GM12878 (cell line): ENCODE measurements at regions not wholly inside any gene's neighbourhood (a gene's known extent, or its start where the extent isn't known, plus 50 kb on each side); places are given as distances from the start of the nearest gene placed in this dataset.

Source experiments
- ATAC-seq: fragments of 200-7000 bp; cut with Tn5 transposase; 3 replicates; pipeline ENCODE4 v1.9.1; 2020; ENCODE audit warnings: mild to moderate bottlenecking, moderate library complexity
- BruUV-seq: library from RNA; stranded (reverse); fragments of 400-500 nt; replicated peaks from 2 replicates; lab custom pipeline; 2021; lab: Mats Ljungman, UMichigan
- CTCF ChIA-PET: fragments of 300-600 bp; sonication (Branson Sonifier 250); formaldehyde crosslinking; extraction: SDS; loops from one replicate; lab custom pipeline; 2021; ENCODE audit warnings: inconsistent platforms; lab: Yijun Ruan, JAX
- POLR2A ChIA-PET: fragments of 350-600 bp; formaldehyde crosslinking; extraction: SDS; loops from one replicate; lab custom pipeline; 2021; ENCODE audit warnings: inconsistent platforms; lab: Charles Lee
- RAD21 ChIA-PET: fragments of 300-600 bp; sonication (Branson Sonifier 250); formaldehyde crosslinking; loops from one replicate; lab custom pipeline; 2023; ENCODE audit warnings: antibody characterized with exemption; ENCODE audit not compliant: unreplicated experiment; lab: Charles Lee
- SMC1A ChIA-PET: fragments of 300-600 bp; sonication (Branson Sonifier 250); formaldehyde crosslinking; loops from one replicate; lab custom pipeline; 2023; ENCODE audit not compliant: unreplicated experiment, uncharacterized antibody; lab: Charles Lee
- DNase-seq: peaks from one replicate; pipeline ENCODE4 v3.0.0-alpha.2; 2011; ENCODE audit warnings: low read depth, low spot score
- FAIRE-seq: peaks from 3 replicates; lab custom pipeline; 2011; peaks lifted over from hg19 to GRCh38; lab: Jason Lieb, UNC
- H2AFZ ChIP-seq: 2 replicates; pipeline ENCODE4 v1.6.0; 2011; ENCODE audit warnings: low read depth, low read length, control low read depth; ENCODE audit not compliant: control insufficient read depth
- H3K27ac ChIP-seq: 2 replicates; pipeline ENCODE4 v1.5.1; 2011; ENCODE audit warnings: control low read depth; ENCODE audit not compliant: control insufficient read depth, insufficient read depth
- H3K27me3 ChIP-seq, 2 experiments: replicated peaks in 1 of 2; 2 replicates each; pipeline versions ENCODE4 v1.6.0 to v1.6.1; 2011; ENCODE audit warnings: low read length in 1 of 2; ENCODE audit not compliant: control insufficient read depth in 2 of 2, insufficient read depth in 2 of 2
- H3K36me3 ChIP-seq, 2 experiments: 2 replicates each; pipeline ENCODE4 v1.5.1; 2011; ENCODE audit warnings: low read length in 1 of 2; ENCODE audit not compliant: control insufficient read depth in 2 of 2, insufficient read depth in 2 of 2
- H3K4me1 ChIP-seq: 2 replicates; pipeline ENCODE4 v1.6.1; 2011; ENCODE audit warnings: mild to moderate bottlenecking, low read length, moderate library complexity, mixed read lengths; ENCODE audit not compliant: control insufficient read depth, insufficient read depth
- H3K4me2 ChIP-seq: 2 replicates; pipeline ENCODE4 v1.6.0; 2011; ENCODE audit warnings: control low read depth; ENCODE audit not compliant: control insufficient read depth, insufficient read depth
- H3K4me3 ChIP-seq: fragments of 200-600 bp; sonication (generic); 2 replicates; pipeline ENCODE4 v1.5.1; 2016
- H3K79me2 ChIP-seq: 2 replicates; pipeline ENCODE4 v1.6.0; 2011; ENCODE audit warnings: low read length; ENCODE audit not compliant: control insufficient read depth, insufficient read depth
- H3K9ac ChIP-seq: 2 replicates; pipeline ENCODE4 v1.8.0; 2011; ENCODE audit warnings: low read length, control low read depth, mixed read lengths; ENCODE audit not compliant: control insufficient read depth, insufficient read depth
- H3K9me3 ChIP-seq: replicated peaks from 3 replicates; pipeline ENCODE4 v1.5.1; 2011; ENCODE audit warnings: mild to moderate bottlenecking, low read length; ENCODE audit not compliant: control insufficient read depth, insufficient read depth
- H4K20me1 ChIP-seq: 2 replicates; pipeline ENCODE4 v1.6.0; 2011; ENCODE audit not compliant: control insufficient read depth, insufficient read depth
- ASH2L ChIP-seq: fragments of 300-600, 200-600 bp; sonication (generic); IDR thresholded peaks from 2 replicates; pipeline ENCODE4 v1.6.1; 2017; ENCODE audit warnings: low read depth, mild to moderate bottlenecking, borderline replicate concordance
- ELK1 ChIP-seq: IDR thresholded peaks from 2 replicates; pipeline ENCODE4 v1.6.1; 2012; ENCODE audit warnings: low read depth, low read length, improper control_type of control experiment
- GABPA ChIP-seq: IDR thresholded peaks from 2 replicates; pipeline ENCODE4 v1.6.1; 2014; ENCODE audit warnings: antibody characterized with exemption, low read depth, mild to moderate bottlenecking, inconsistent platforms
- HCFC1 ChIP-seq: fragments of 150-350 bp; IDR thresholded peaks from 2 replicates; pipeline ENCODE4 v1.6.1; 2014; ENCODE audit warnings: low read length
- MXI1 ChIP-seq: fragments of 150-350 bp; IDR thresholded peaks from 2 replicates; pipeline ENCODE4 v1.6.1; 2011; ENCODE audit warnings: low read depth, mild to moderate bottlenecking, inconsistent platforms, low read length, improper control_type of control experiment
- SREBF2 ChIP-seq: IDR thresholded peaks from 2 replicates; pipeline ENCODE4 v1.6.1; 2012; ENCODE audit warnings: mild to moderate bottlenecking, low read length
- STAT3 ChIP-seq: IDR thresholded peaks from 2 replicates; pipeline ENCODE4 v1.6.1; 2011; ENCODE audit warnings: low read depth, low read length, improper control_type of control experiment
- ZNF274 ChIP-seq: IDR thresholded peaks from one replicate; pipeline ENCODE4 v1.8.0; 2011; ENCODE audit not compliant: insufficient read length, insufficient read depth
- ZNF687 ChIP-seq: fragments of 450-650 bp; IDR thresholded peaks from 2 replicates; pipeline ENCODE4 v1.6.1; 2017; ENCODE audit warnings: mild to moderate bottlenecking, moderate library complexity
- WGBS: methylation state at CpG from one replicate; pipeline ENCODE4 v1.1.6; 2016; ENCODE audit warnings: low lambda C conversion rate; ENCODE audit not compliant: insufficient replicate concordance, insufficient coverage; ENCODE audit errors: missing lambda C conversion rate; 5-methylcytosine and 5-hydroxymethylcytosine counted together
- in situ Hi-C: fragments of 300-500 bp; cut with MboI; formaldehyde crosslinking; loops from 9 replicates; pipeline ENCODE4 v1.14.3; 2018; ENCODE audit warnings: mixed read lengths
- intact Hi-C: fragments of 100-400 bp; cut with micrococcal nuclease; formaldehyde crosslinking; loops from one replicate; pipeline ENCODE4 v1.14.2; 2022; ENCODE audit not compliant: unreplicated experiment

- ChIA-PET RAD21 (no interaction called here), SMC1A (no interaction called here), CTCF (no interaction called here), POLR2A (no interaction called here)
- H3K4me2 ChIP-seq: no peak overlapping the region
- no peak overlapping the region for H3K27ac ChIP-seq
- H3K9me3 ChIP-seq: no peaks in the 10 kb centered on the region
- ATAC-seq (no peak), DNase-seq (no peak), FAIRE-seq (no peak)
- no peak overlapping the region for H3K4me3 ChIP-seq
- no peaks in the 10 kb centered on the region for H3K79me2 ChIP-seq
- H3K27me3 ChIP-seq: no peaks in the 10 kb centered on the region; a peak in 1 of 4 replicates
- H3K4me1 ChIP-seq: no peaks in the 10 kb centered on the region
- H4K20me1 ChIP-seq: no peaks in the 10 kb centered on the region
- intact Hi-C loops (no loop called here), in situ Hi-C loops (no loop called here)
- BruUV-seq: no TSS peak
- no peak overlapping the region for H3K9ac ChIP-seq
- H3K36me3 ChIP-seq: no peaks in the 10 kb centered on the region
- TF ChIP-seq ELK1: no peak
- no peak for TF ChIP-seq HCFC1
- 64% methylated on average over 8 of the region's 8 CpGs for WGBS
- no peak overlapping the region for H2AFZ ChIP-seq
These were observed 142.0 kb upstream of the SLC28A3 start for GRCh38 chr9:84482607-84483006.

GRCh38 chr9:84484172-84484571 lies 143.6 kb upstream of the SLC28A3 start:
- no peaks in the 10 kb centered on the region for H4K20me1 ChIP-seq
- no peaks in the 10 kb centered on the region for H3K36me3 ChIP-seq
- no peak overlapping the region for H2AFZ ChIP-seq
- no peaks in the 10 kb centered on the region for H3K4me1 ChIP-seq
- POLR2A ChIA-PET: no interaction called here
- H3K4me3 ChIP-seq: no peak overlapping the region
- no peak for FAIRE-seq
- TF ChIP-seq SREBF2: no peak
- no peak for TF ChIP-seq MXI1
- TF ChIP-seq ZNF687: no peak
- TF ChIP-seq ASH2L: no peak
- TF ChIP-seq GABPA: no peak
- no peak for TF ChIP-seq STAT3
- TF ChIP-seq ZNF274: no peak
- TF ChIP-seq, all 136 proteins: peak for 0
- ATAC-seq (no peak), DNase-seq (no peak)
- no peak overlapping the region for H3K27ac ChIP-seq
- no peak overlapping the region for H3K4me2 ChIP-seq
- no peaks in the 10 kb centered on the region; a peak in 1 of 4 replicates for H3K27me3 ChIP-seq
- H3K79me2 ChIP-seq: no peaks in the 10 kb centered on the region
- ChIA-PET SMC1A (interaction anchor here (0.7 kb wide), 1 partner anchor 27 kb away, joined by 3 read pairs; no protein-coding TSS in a partner anchor), CTCF (no interaction called here), RAD21 (no interaction called here)
- in situ Hi-C loops: no loop called here
- H3K9ac ChIP-seq: no peak overlapping the region
- no peaks in the 10 kb centered on the region for H3K9me3 ChIP-seq
- WGBS: 50% methylated on average over 6 of the region's 6 CpGs
- intact Hi-C loops: no loop called here
- BruUV-seq: no TSS peak
